ENCODE measurements at regions not wholly inside any gene's neighbourhood (a gene's known extent, or its start where the extent isn't known, plus 50 kb on each side); places are given as distances from the start of the nearest gene placed in this dataset.

DNA sequence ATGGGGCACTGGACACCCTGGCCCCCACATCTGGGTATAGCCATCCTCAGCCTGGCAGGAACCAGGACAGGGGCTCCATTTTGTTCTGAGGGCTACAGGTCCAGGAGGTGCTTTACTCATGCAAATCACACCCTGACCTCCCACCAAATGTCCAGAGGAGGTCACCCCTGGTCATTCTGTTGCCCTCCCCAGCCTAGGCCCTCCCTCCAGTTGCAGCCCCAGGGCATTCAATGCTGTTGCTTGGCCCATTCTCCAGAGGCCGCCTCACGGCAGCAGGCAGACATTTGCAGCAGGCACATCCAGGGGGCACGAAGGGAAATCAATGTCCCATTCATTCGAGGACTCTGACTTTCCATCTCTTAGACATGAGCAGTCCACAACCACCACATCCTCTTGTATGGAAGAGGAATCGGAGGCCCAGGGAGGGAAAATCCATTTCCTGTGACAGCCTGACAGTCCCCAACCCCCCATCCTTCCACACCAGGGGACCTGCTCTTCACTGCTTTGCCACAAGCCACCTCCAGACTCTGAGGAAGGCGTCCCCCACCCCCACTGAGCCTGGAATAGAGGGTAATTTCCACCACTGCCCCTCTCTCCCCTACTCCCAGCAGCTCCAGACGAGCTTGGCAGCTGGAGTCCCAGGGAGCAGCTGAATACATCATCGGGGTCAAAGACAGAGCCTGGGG, 76.2 kb upstream of the UNC5B start:
- Histone ChIP-seq H3K27me3 (ENCODE audit: control insufficient read depth, insufficient read depth, low read length) (peaks cover 8% of the 10 kb centered on the region), H3K27ac (ENCODE audit: low read length) (no peak overlapping the region), H3K4me1 (ENCODE audit: control insufficient read depth, insufficient read depth, low read length) (peaks cover 31% of the 10 kb centered on the region), H3K4me3 (ENCODE audit: low read length) (no peak overlapping the region), H3K36me3 (ENCODE audit: control insufficient read depth, insufficient read depth, low read length) (no peaks in the 10 kb centered on the region), H3K9me3 (replicated peaks; ENCODE audit: control insufficient read depth, low read depth, low read length) (no peaks in the 10 kb centered on the region)
- WGBS (ENCODE audit: insufficient coverage), result 14% methylated on average over 1 of the region's 8 CpGs
- DNase-seq, result no peak

DNA sequence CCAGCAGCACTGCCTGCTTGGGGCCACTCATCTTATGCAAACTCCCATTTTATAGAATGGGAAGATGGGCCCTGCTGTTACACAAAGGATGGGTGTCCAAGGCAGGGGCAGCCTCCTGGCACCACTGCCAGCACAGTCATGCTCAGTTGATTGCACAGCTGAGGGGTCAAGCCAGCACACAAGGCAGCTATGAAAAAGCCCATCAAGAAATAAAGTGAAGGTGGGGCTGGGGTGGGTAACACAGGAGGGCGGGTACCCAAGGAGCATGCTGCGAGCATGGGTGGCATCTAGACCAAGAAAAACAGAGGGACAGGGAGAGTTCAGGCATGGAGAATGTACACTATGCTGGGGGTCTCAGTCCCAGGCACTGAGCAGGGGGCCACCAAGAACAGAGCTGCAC, 74.7 kb upstream of the UNC5B start:
- H3K4me3 ChIP-seq (ENCODE audit: low read length), result no peak overlapping the region
- peaks cover 4% of the 10 kb centered on the region for H3K27me3 ChIP-seq (ENCODE audit: control insufficient read depth, insufficient read depth, low read length)
- H3K4me1 ChIP-seq (ENCODE audit: control insufficient read depth, insufficient read depth, low read length), result peaks cover 23% of the 10 kb centered on the region
- H3K9me3 ChIP-seq (replicated peaks; ENCODE audit: control insufficient read depth, low read depth, low read length), result no peaks in the 10 kb centered on the region
- DNase-seq, result no peak
- no peaks in the 10 kb centered on the region for H3K36me3 ChIP-seq (ENCODE audit: control insufficient read depth, insufficient read depth, low read length)
- no peak overlapping the region for H3K27ac ChIP-seq (ENCODE audit: low read length)
- 100% methylated on average over 2 of the region's 2 CpGs for WGBS (ENCODE audit: insufficient coverage)

DNA sequence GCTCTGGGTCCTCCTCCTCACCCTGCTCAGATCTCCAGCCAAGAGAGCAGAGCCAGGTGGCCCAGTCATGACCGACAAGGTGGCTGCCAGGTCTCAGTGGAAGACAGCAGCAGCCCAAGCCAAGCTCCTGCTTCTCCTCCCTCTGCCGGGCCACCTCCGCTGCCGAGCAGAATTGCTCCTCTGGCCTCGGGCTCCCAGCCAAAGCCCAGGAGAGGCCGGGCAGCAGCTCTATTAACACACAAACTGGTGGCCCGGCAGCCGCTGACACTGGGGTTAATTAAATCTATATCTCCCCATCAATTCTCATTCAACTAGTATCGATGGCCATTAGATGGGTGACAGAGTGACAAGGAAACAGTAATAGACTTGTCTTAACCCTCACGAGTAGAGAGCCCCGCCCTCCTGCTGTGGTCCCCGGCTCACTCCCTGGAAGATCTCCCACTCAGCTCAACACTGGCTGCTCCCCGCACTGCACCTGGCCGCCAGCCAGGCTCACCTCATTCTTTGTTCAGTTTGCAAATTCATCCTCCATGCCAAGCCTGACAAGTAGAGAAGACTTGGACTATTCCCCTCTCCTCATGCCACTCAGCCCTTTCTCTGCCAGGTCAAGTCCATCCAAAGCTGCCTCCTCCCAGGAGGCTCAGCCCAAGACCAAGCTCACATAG, 74.1 kb upstream of the UNC5B start:
- H3K4me1 ChIP-seq (ENCODE audit: control insufficient read depth, insufficient read depth, low read length), result peaks cover 20% of the 10 kb centered on the region
- no peaks in the 10 kb centered on the region for H3K36me3 ChIP-seq (ENCODE audit: control insufficient read depth, insufficient read depth, low read length)
- H3K27ac ChIP-seq (ENCODE audit: low read length), result no peak overlapping the region
- peaks cover 4% of the 10 kb centered on the region for H3K27me3 ChIP-seq (ENCODE audit: control insufficient read depth, insufficient read depth, low read length)
- H3K9me3 ChIP-seq (replicated peaks; ENCODE audit: control insufficient read depth, low read depth, low read length), result no peaks in the 10 kb centered on the region
- WGBS (ENCODE audit: insufficient coverage), result 43% methylated on average over 12 of the region's 14 CpGs
- H3K4me3 ChIP-seq (ENCODE audit: low read length), result no peak overlapping the region
- DNase-seq, result no peak

DNA sequence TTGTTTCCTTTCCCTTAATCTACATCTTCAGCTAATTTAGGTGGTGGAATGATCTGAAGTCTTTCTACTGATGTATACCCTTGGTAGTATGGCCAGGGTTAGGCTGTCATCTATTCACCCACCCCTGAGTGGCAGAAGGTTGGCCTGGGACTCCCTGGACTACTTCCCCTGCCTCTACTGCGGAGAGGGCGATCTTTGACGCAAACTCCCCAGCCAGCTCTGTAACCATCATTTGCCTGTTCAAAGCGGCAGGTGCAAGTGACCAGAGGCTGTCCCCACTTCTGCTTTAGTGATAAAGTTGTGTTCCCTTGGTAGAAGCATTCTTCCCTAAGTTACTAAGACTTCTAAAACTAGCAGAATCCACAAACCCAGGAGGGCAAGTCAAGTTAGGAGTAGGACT, 70.8 kb upstream of the UNC5B start:
- Histone ChIP-seq H3K27ac (ENCODE audit: low read length) (no peak overlapping the region), H3K4me1 (ENCODE audit: control insufficient read depth, insufficient read depth, low read length) (peaks cover 4% of the 10 kb centered on the region)

DNA sequence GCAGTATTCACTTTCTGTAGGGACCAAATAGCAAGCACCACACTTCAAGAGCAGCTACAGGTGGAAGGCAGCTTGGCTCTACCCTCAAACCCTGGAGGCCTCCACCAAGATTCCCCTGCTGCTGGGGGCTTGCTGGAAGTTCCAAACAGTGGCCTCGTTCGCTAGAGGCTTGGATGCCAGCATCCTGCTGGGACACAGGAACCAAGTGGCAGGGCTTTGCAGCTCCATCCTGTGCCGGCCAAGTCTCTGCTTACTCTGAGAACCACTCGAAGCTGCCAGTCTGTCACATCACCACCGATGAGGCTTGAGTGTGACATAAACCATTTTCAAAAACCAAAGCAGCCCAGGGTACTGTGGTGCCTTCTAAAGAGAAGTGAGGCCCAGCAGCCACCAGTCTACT, 69.2 kb upstream of the UNC5B start:
- peaks cover under 1% of the 10 kb centered on the region for H3K27me3 ChIP-seq (ENCODE audit: control insufficient read depth, insufficient read depth, low read length)
- no peaks in the 10 kb centered on the region for H3K36me3 ChIP-seq (ENCODE audit: control insufficient read depth, insufficient read depth, low read length)
- no peaks in the 10 kb centered on the region for H3K9me3 ChIP-seq (replicated peaks; ENCODE audit: control insufficient read depth, low read depth, low read length)
- H3K4me3 ChIP-seq (ENCODE audit: low read length), result no peak overlapping the region
- H3K4me1 ChIP-seq (ENCODE audit: control insufficient read depth, insufficient read depth, low read length), result no peaks in the 10 kb centered on the region
- 85% methylated on average over 5 of the region's 5 CpGs for WGBS (ENCODE audit: insufficient coverage)
- H3K27ac ChIP-seq (ENCODE audit: low read length), result no peak overlapping the region
- no peak for DNase-seq

More for the DNA sequence above, 70.8 kb upstream of the UNC5B start:
- no peak overlapping the region for H3K4me3 ChIP-seq (ENCODE audit: low read length)
- no peaks in the 10 kb centered on the region for H3K36me3 ChIP-seq (ENCODE audit: control insufficient read depth, insufficient read depth, low read length)
- WGBS (ENCODE audit: insufficient coverage), result no CpG with 5 or more reads among the region's 4 CpGs
- DNase-seq, result no peak
- H3K9me3 ChIP-seq (replicated peaks; ENCODE audit: control insufficient read depth, low read depth, low read length), result no peaks in the 10 kb centered on the region
- H3K27me3 ChIP-seq (ENCODE audit: control insufficient read depth, insufficient read depth, low read length), result peaks cover 4% of the 10 kb centered on the region

DNA sequence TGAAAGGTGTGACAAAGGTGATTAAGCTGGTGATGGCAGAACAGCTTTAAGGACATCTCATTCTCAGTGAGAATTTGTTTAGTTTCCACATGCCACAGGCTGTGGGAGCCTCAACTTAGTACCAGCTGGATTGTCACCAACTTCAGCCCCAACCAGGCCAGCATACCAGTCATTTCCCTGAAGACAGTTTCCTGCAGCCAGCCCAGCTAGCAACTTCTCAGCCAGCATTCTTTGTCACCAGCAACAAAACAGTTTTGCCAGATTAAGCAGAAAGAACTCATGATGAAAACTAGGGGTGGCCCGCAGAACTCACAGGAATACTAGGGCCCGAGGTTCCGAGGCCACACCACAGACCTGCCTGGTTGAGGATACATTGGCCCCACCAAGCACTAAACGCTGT, 68.8 kb upstream of the UNC5B start:
- Histone ChIP-seq H3K27me3 (ENCODE audit: control insufficient read depth, insufficient read depth, low read length) (no peaks in the 10 kb centered on the region), H3K36me3 (ENCODE audit: control insufficient read depth, insufficient read depth, low read length) (no peaks in the 10 kb centered on the region), H3K27ac (ENCODE audit: low read length) (no peak overlapping the region), H3K9me3 (replicated peaks; ENCODE audit: control insufficient read depth, low read depth, low read length) (no peaks in the 10 kb centered on the region), H3K4me3 (ENCODE audit: low read length) (no peak overlapping the region), H3K4me1 (ENCODE audit: control insufficient read depth, insufficient read depth, low read length) (no peaks in the 10 kb centered on the region)
- 87% methylated on average over 3 of the region's 4 CpGs for WGBS (ENCODE audit: insufficient coverage)
- no peak for DNase-seq

DNA sequence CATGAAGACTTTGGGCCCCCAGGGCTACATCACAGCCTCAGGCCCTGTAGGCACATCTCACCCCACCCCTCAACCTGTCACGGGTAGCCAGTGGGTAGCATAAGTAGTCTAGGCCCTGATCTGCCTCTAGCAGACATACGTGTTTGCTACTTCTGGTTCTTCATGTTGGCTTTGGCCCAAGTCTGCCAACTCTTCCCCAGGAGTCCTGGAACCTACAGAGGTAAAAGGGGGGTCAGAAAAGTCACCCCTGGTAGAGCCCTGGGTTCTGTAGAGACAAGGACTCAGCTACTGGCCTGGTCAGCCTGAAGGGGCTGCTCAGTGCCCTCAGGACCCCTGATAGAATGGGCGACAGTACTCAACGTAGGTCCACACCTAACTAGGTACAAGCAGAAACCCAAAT, 67.5 kb upstream of the UNC5B start:
- Histone ChIP-seq H3K27me3 (ENCODE audit: control insufficient read depth, insufficient read depth, low read length) (no peaks in the 10 kb centered on the region), H3K4me3 (ENCODE audit: low read length) (no peak overlapping the region), H3K4me1 (ENCODE audit: control insufficient read depth, insufficient read depth, low read length) (no peaks in the 10 kb centered on the region), H3K36me3 (ENCODE audit: control insufficient read depth, insufficient read depth, low read length) (no peaks in the 10 kb centered on the region), H3K27ac (ENCODE audit: low read length) (no peak overlapping the region), H3K9me3 (replicated peaks; ENCODE audit: control insufficient read depth, low read depth, low read length) (no peaks in the 10 kb centered on the region)
- WGBS (ENCODE audit: insufficient coverage), result 85% methylated on average over 2 of the region's 4 CpGs
- DNase-seq, result no peak

DNA sequence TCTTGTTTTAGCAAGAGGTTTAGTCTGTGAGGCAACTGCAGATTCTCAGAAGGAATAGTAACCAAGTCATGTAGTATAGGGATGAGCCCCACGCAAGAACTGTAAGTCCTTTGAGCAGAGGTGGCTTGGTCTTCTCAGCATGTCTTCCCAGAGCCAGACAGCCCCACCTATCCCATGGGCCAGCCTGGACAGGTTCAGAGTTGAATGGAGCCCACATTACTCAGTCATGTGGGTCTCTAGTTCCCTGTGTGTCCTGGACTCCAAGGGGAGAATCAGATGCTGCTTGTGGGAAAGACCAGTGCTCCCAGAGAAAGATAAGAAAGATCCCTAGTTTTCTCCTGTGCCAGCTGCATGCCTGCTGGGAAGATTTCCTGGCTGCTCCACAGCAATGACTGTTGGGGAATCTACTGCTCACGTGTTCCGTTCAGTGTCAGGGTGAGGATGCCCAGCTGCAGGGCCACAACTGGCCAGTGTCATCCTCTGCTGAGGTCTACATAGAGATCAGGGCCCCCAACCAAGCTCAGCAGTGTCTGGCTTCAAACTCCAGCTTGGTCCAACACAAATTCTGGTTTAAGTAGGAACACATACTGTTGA, 66.9 kb upstream of the UNC5B start:
- Histone ChIP-seq H3K9me3 (replicated peaks; ENCODE audit: control insufficient read depth, low read depth, low read length) (no peaks in the 10 kb centered on the region), H3K36me3 (ENCODE audit: control insufficient read depth, insufficient read depth, low read length) (no peaks in the 10 kb centered on the region), H3K27ac (ENCODE audit: low read length) (no peak overlapping the region), H3K27me3 (ENCODE audit: control insufficient read depth, insufficient read depth, low read length) (no peaks in the 10 kb centered on the region), H3K4me1 (ENCODE audit: control insufficient read depth, insufficient read depth, low read length) (peaks cover 4% of the 10 kb centered on the region), H3K4me3 (ENCODE audit: low read length) (no peak overlapping the region)
- no peak for DNase-seq
- 84% methylated on average over 3 of the region's 3 CpGs for WGBS (ENCODE audit: insufficient coverage)

DNA sequence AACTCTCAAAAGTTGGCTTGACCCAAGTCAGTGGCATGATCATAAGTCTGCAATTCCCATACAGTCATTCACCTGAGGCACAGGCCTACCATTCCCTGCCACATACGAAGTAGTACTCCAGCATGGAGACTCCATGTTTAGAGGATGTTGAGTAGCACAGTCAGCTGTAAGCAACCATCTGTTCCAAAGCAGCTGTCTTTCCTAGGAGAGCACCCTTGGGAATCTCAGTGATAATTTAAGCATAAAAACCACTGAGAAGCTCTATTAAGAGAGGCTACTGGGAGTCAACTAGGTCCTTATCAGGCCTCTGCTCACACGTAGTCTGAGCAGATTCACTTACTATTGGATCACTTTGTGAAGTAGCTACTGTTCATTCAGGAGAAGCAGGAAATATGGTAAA, 61.6 kb upstream of the UNC5B start:
- no CpG with 5 or more reads among the region's 2 CpGs for WGBS (ENCODE audit: insufficient coverage)
- H3K9me3 ChIP-seq (replicated peaks; ENCODE audit: control insufficient read depth, low read depth, low read length), result no peaks in the 10 kb centered on the region
- no peak overlapping the region for H3K27ac ChIP-seq (ENCODE audit: low read length)
- H3K4me3 ChIP-seq (ENCODE audit: low read length), result no peak overlapping the region
- no peaks in the 10 kb centered on the region for H3K36me3 ChIP-seq (ENCODE audit: control insufficient read depth, insufficient read depth, low read length)
- H3K4me1 ChIP-seq (ENCODE audit: control insufficient read depth, insufficient read depth, low read length), result peaks cover 11% of the 10 kb centered on the region
- DNase-seq, result peak; percentile 64
- H3K27me3 ChIP-seq (ENCODE audit: control insufficient read depth, insufficient read depth, low read length), result no peaks in the 10 kb centered on the region

DNA sequence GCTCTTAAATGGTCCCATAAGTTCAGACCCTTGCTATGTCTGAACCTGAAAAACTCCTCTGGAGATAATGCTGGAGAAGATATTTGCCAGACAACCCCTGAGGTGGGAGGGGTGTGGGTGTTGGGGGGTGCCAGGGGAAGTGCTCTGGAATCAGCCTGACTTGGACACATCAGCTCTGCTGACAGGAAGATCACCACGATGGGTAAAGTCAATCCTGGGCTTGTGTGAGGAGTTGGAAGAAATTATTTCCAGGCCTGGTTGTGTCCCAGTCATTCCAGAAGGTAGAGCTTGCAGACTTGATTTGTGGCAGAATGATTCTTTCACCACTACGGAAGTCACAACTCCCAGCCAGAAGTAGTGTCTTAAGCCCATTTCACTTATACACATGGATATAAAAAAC, 60.3 kb upstream of the UNC5B start:
- Histone ChIP-seq H3K9me3 (replicated peaks; ENCODE audit: control insufficient read depth, low read depth, low read length) (no peaks in the 10 kb centered on the region), H3K27me3 (ENCODE audit: control insufficient read depth, insufficient read depth, low read length) (no peaks in the 10 kb centered on the region), H3K4me1 (ENCODE audit: control insufficient read depth, insufficient read depth, low read length) (peaks cover 11% of the 10 kb centered on the region), H3K27ac (ENCODE audit: low read length) (no peak overlapping the region), H3K4me3 (ENCODE audit: low read length) (no peak overlapping the region), H3K36me3 (ENCODE audit: control insufficient read depth, insufficient read depth, low read length) (no peaks in the 10 kb centered on the region)
- 40% methylated on average over 1 of the region's 2 CpGs for WGBS (ENCODE audit: insufficient coverage)
- DNase-seq, result no peak
